Vagina (tissue), 2 donors: ENCODE measurements at regions not wholly inside any gene's neighbourhood (a gene's known extent, or its start where the extent isn't known, plus 50 kb on each side); places are given as distances from the start of the nearest gene placed in this dataset.

Experiments used
- POLR2A ChIP-seq, 2 donors: fragments of 450-650 bp; IDR thresholded peaks; one replicate each; pipeline ENCODE4 v1.6.1; 2017; ENCODE audit warnings: antibody characterized with exemption in 2 of 2, mild to moderate bottlenecking in 2 of 2, moderate library complexity in 2 of 2
- TF ChIP-seq, protein P1 (sequence below), 3 experiments: fragments of 450-650 bp in 2 of 3; fragments of 200-600 bp in 1 of 3; sonication (generic) in 1 of 3; IDR thresholded peaks; one replicate each; pipeline ENCODE4 v1.5.1; 2017 to 2019; ENCODE audit warnings: antibody characterized with exemption in 3 of 3, mild to moderate bottlenecking in 2 of 3, moderate library complexity in 2 of 3

DNA sequence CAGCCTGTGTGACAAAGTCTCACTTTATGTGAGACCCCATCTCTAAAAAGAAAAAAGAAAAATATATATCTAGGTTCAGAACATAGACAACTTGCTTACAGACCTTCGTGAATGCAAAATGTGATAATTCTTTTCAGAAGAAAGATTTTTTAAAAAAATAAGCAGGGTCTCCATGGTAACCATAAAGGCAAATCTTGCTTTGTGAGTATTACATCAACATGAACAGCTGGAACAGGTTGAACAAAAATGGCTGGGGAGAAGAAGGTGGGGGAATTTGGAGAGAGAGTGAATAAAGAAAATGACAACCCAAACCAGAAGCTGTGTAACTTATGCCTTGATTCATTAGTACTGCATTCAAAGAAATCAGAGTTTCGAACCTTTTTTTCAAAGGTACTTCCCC is 125.2 kb upstream of the RAP2B start:
- TF ChIP-seq, protein P1, sequence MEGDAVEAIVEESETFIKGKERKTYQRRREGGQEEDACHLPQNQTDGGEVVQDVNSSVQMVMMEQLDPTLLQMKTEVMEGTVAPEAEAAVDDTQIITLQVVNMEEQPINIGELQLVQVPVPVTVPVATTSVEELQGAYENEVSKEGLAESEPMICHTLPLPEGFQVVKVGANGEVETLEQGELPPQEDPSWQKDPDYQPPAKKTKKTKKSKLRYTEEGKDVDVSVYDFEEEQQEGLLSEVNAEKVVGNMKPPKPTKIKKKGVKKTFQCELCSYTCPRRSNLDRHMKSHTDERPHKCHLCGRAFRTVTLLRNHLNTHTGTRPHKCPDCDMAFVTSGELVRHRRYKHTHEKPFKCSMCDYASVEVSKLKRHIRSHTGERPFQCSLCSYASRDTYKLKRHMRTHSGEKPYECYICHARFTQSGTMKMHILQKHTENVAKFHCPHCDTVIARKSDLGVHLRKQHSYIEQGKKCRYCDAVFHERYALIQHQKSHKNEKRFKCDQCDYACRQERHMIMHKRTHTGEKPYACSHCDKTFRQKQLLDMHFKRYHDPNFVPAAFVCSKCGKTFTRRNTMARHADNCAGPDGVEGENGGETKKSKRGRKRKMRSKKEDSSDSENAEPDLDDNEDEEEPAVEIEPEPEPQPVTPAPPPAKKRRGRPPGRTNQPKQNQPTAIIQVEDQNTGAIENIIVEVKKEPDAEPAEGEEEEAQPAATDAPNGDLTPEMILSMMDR (IDR thresholded peaks at IDR 0.05), result no peak
- TF ChIP-seq POLR2A (IDR thresholded peaks at IDR 0.05), result no peak
